ENCODE measurements at regions not wholly inside any gene's neighbourhood (a gene's known extent, or its start where the extent isn't known, plus 50 kb on each side); places are given as distances from the start of the nearest gene placed in this dataset.

DNA sequence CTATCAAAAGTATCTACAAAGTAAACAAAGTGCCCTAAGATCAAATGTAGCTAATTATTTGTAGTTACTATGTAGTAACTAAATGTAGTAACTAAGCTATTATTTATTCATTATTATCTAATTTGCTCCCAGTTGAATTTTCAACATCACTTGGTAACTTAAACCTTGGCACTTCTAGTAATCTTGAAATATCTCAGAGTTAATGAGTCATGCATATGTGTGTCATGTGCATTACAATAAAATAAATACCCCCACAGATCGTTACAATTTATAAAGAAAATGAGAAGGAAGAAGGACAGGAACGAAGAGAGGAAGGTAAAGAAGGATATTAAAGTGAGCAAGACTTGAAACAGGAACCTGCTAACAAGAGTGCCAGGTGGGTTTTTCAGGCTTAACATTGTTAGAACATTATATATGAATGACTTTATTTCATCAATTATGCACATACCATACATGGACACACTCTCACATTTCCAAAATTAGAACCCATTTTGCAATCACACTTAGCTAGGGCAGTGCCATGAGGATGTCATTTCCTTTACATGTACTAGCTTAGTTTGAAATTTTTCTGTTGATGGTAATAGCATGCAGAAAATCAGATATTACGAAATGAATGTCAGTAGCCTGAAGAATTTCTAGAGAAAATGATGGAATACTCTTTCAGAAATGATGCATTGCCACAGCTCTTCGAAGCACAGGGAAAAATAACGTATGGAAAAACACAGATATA is 1670.4 kb upstream of the AGA start:
- DNase-seq = no peak
- H3K36me3 ChIP-seq = no peaks in the 10 kb centered on the region
- TF ChIP-seq CTCF (IDR thresholded peaks at IDR 0.05 in 8 of 11, conservative IDR thresholded peaks at IDR 0.05 in 3 of 11) (no peak), POLR2AphosphoS5 (IDR thresholded peaks at IDR 0.05) (no peak)
- H3K27ac ChIP-seq = no peak overlapping the region
- peaks cover 0 to 12% (median 3%) of the 10 kb centered on the region in 8 donors for H3K9me3 ChIP-seq
- 47 to 68% (median 54%) methylated on average over 5 of the region's 5 CpGs for WGBS, 5 donors
- intact Hi-C loops (cut with DNase I; ENCODE audit: low total_unique reads) = no loop called here
- H3K27me3 ChIP-seq (replicated peaks in 1 of 7) = no peaks in the 10 kb centered on the region
- no peaks in the 10 kb centered on the region for H3K4me1 ChIP-seq
- no peak overlapping the region for H3K4me3 ChIP-seq

GRCh38 chr4:179114615-179115014 is 1672.4 kb upstream of the AGA start:
- 70 to 94% (median 90%) methylated on average over 1 of the region's 1 CpG for WGBS, 5 donors

GRCh38 chr4:179116011-179116410 is 1673.8 kb upstream of the AGA start:
- H3K27ac ChIP-seq = no peak overlapping the region
- TF ChIP-seq CTCF (IDR thresholded peaks at IDR 0.05 in 8 of 11, conservative IDR thresholded peaks at IDR 0.05 in 3 of 11) (no peak), POLR2AphosphoS5 (IDR thresholded peaks at IDR 0.05) (no peak), POLR2A (IDR thresholded peaks at IDR 0.05) (no peak)
- WGBS, 5 donors = 57 to 73% (median 59%) methylated on average over 2 of the region's 2 CpGs
- no peaks in the 10 kb centered on the region for H3K4me1 ChIP-seq
- peaks cover 0 to 7% (median 3%) of the 10 kb centered on the region in 8 donors for H3K9me3 ChIP-seq
- no peaks in the 10 kb centered on the region for H3K36me3 ChIP-seq
- DNase-seq = no peak
- intact Hi-C loops (cut with DNase I; ENCODE audit: low total_unique reads) = no loop called here
- H3K4me3 ChIP-seq = no peak overlapping the region
- H3K27me3 ChIP-seq (replicated peaks in 1 of 7) = no peaks in the 10 kb centered on the region

More at GRCh38 chr4:179114615-179115014, 1672.4 kb upstream of the AGA start:
- TF ChIP-seq POLR2A (IDR thresholded peaks at IDR 0.05) (no peak), CTCF (IDR thresholded peaks at IDR 0.05 in 8 of 11, conservative IDR thresholded peaks at IDR 0.05 in 3 of 11) (no peak), POLR2AphosphoS5 (IDR thresholded peaks at IDR 0.05) (no peak)
- Histone ChIP-seq H3K9me3 (peaks cover 0 to 10% (median 3%) of the 10 kb centered on the region in 8 donors), H3K4me3 (no peak overlapping the region), H3K27ac (no peak overlapping the region), H3K4me1 (no peaks in the 10 kb centered on the region), H3K27me3 (replicated peaks in 1 of 7) (no peaks in the 10 kb centered on the region), H3K36me3 (no peaks in the 10 kb centered on the region)
- DNase-seq = no peak
- intact Hi-C loops (cut with DNase I; ENCODE audit: low total_unique reads) = no loop called here

- intact Hi-C loops (cut with DNase I; ENCODE audit: low total_unique reads) = no loop called here
- DNase-seq = no peak
- no peaks in the 10 kb centered on the region for H3K36me3 ChIP-seq
Measured at GRCh38 chr4:179116581-179116980, 1674.3 kb upstream of the AGA start.

More at GRCh38 chr4:179116581-179116980, 1674.3 kb upstream of the AGA start:
- Histone ChIP-seq H3K4me3 (no peak overlapping the region), H3K9me3 (peaks cover 0 to 7% (median 2%) of the 10 kb centered on the region in 8 donors), H3K4me1 (no peaks in the 10 kb centered on the region), H3K27ac (no peak overlapping the region), H3K27me3 (replicated peaks in 1 of 7) (no peaks in the 10 kb centered on the region)
- TF ChIP-seq CTCF (IDR thresholded peaks at IDR 0.05 in 8 of 11, conservative IDR thresholded peaks at IDR 0.05 in 3 of 11) = no peak
- TF ChIP-seq POLR2A (IDR thresholded peaks at IDR 0.05) = no peak
- TF ChIP-seq POLR2AphosphoS5 (IDR thresholded peaks at IDR 0.05) = no peak
- 33 to 59% (median 44%) methylated on average over 2 of the region's 2 CpGs for WGBS, 5 donors
